Common myeloid progenitor, CD34-positive (primary cell): ENCODE measurements at regions not wholly inside any gene's neighbourhood (a gene's known extent, or its start where the extent isn't known, plus 50 kb on each side); places are given as distances from the start of the nearest gene placed in this dataset.

ENCODE experiments used
- CTCF ChIA-PET: fragments of 350-600 bp; sonication (Branson Sonifier 250); formaldehyde crosslinking; loops from one replicate; lab custom pipeline; 2021; ENCODE audit warnings: antibody characterized with exemption; lab: Charles Lee
- POLR2A ChIA-PET: fragments of 350-600 bp; sonication (Branson Sonifier 250); formaldehyde crosslinking; loops from one replicate; lab custom pipeline; 2021; ENCODE audit warnings: antibody characterized with exemption; lab: Charles Lee
- DNase-seq, 3 donors: peaks; one replicate each; pipeline versions ENCODE4 v3.0.0 to v3.0.0-alpha.2; 2013
- H3K27ac ChIP-seq, 2 experiments: 1 replicate in 1 of 2; 2 replicates in 1 of 2; pipeline ENCODE4 v1.7.0; 2013; ENCODE audit warnings: inconsistent platforms in 2 of 2, low read length in 2 of 2, mild to moderate bottlenecking in 2 of 2, low read depth in 1 of 2, moderate library complexity in 1 of 2; ENCODE audit not compliant: severe bottlenecking in 2 of 2, insufficient read depth in 1 of 2, poor library complexity in 1 of 2
- H3K27me3 ChIP-seq, 5 experiments: replicated peaks in 2 of 5; 1 replicate in 3 of 5; 2 replicates in 2 of 5; pipeline versions ENCODE4 v1.6.1 to v1.7.0; 2013; ENCODE audit warnings: low read length in 4 of 5, mild to moderate bottlenecking in 2 of 5, moderate library complexity in 2 of 5, inconsistent platforms in 1 of 5; ENCODE audit not compliant: insufficient read depth in 5 of 5, control insufficient read depth in 4 of 5
- H3K36me3 ChIP-seq, 4 experiments: 1 replicate in 2 of 4; 2 replicates in 2 of 4; pipeline versions ENCODE4 v1.6.1 to v1.7.0; 2013; ENCODE audit warnings: low read length in 3 of 4, control low read depth in 1 of 4, mild to moderate bottlenecking in 1 of 4; ENCODE audit not compliant: control insufficient read depth in 4 of 4, insufficient read depth in 4 of 4
- H3K4me1 ChIP-seq, 4 experiments: 1 replicate in 3 of 4; 2 replicates in 1 of 4; pipeline versions ENCODE4 v1.6.1 to v1.7.1; 2013; ENCODE audit warnings: low read length in 3 of 4, mild to moderate bottlenecking in 3 of 4, control low read depth in 1 of 4, inconsistent platforms in 1 of 4, moderate library complexity in 1 of 4; ENCODE audit not compliant: control insufficient read depth in 4 of 4, insufficient read depth in 4 of 4; ENCODE audit errors: control extremely low read depth in 1 of 4
- H3K4me3 ChIP-seq, 7 experiments: 1 replicate in 4 of 7; 2 replicates in 3 of 7; pipeline versions ENCODE4 v1.5.1 to v1.7.0; 2013; ENCODE audit warnings: mild to moderate bottlenecking in 7 of 7, low read length in 6 of 7, moderate library complexity in 6 of 7, inconsistent platforms in 2 of 7, low read depth in 2 of 7, control low read depth in 1 of 7; ENCODE audit not compliant: insufficient read depth in 4 of 7, control insufficient read depth in 1 of 7; ENCODE audit errors: extremely low read depth in 1 of 7
- H3K9me3 ChIP-seq, 5 experiments: 1 replicate in 4 of 5; 2 replicates in 1 of 5; pipeline versions ENCODE4 v1.6.1 to v1.7.1; 2013; ENCODE audit warnings: low read length in 4 of 5, mild to moderate bottlenecking in 2 of 5, inconsistent platforms in 1 of 5, low read depth in 1 of 5, moderate library complexity in 1 of 5; ENCODE audit not compliant: control insufficient read depth in 4 of 5, insufficient read depth in 2 of 5; ENCODE audit errors: control extremely low read depth in 1 of 5
- WGBS: methylation state at CpG from one replicate; pipeline ENCODE4 v1.1.5; 2013; ENCODE audit not compliant: insufficient coverage; 5-methylcytosine and 5-hydroxymethylcytosine counted together

- no peaks in the 10 kb centered on the region for H3K4me1 ChIP-seq
- no peaks in the 10 kb centered on the region for H3K36me3 ChIP-seq
- DNase-seq = no peak
- no peaks in the 10 kb centered on the region for H3K9me3 ChIP-seq
- ChIA-PET CTCF (no interaction called here), POLR2A (no interaction called here)
- no peak overlapping the region for H3K27ac ChIP-seq
- no peak overlapping the region for H3K4me3 ChIP-seq
- H3K27me3 ChIP-seq = peaks cover 0 to 3% (median 0%) of the 10 kb centered on the region in 5 experiments
Observed at GRCh38 chr2:162925595-162925994, 87.0 kb upstream of the KCNH7 start.

- DNase-seq = no peak
- H3K36me3 ChIP-seq = no peaks in the 10 kb centered on the region
- WGBS = 100% methylated on average over 1 of the region's 1 CpG
- no peaks in the 10 kb centered on the region for H3K9me3 ChIP-seq
- no peak overlapping the region for H3K4me3 ChIP-seq
- no peak overlapping the region for H3K27ac ChIP-seq
- no peaks in the 10 kb centered on the region for H3K4me1 ChIP-seq
- H3K27me3 ChIP-seq = peaks cover 0 to 3% (median 0%) of the 10 kb centered on the region in 5 experiments
- ChIA-PET POLR2A (no interaction called here), CTCF (no interaction called here)
Observed at GRCh38 chr2:162919111-162919510, 80.5 kb upstream of the KCNH7 start.

GRCh38 chr2:162917626-162918025, 79.1 kb upstream of the KCNH7 start:
- no peak overlapping the region for H3K4me3 ChIP-seq
- no peaks in the 10 kb centered on the region for H3K4me1 ChIP-seq
- H3K27ac ChIP-seq = no peak overlapping the region
- CTCF ChIA-PET = no interaction called here
- WGBS = 8% methylated on average over 2 of the region's 3 CpGs
- POLR2A ChIA-PET = no interaction called here
- H3K27me3 ChIP-seq = no peaks in the 10 kb centered on the region
- DNase-seq = peak in 2 of 3 donors; percentile 0 to 1
- no peaks in the 10 kb centered on the region for H3K9me3 ChIP-seq
- no peaks in the 10 kb centered on the region for H3K36me3 ChIP-seq

- POLR2A ChIA-PET = no interaction called here
- Histone ChIP-seq H3K27ac (no peak overlapping the region), H3K9me3 (no peaks in the 10 kb centered on the region), H3K36me3 (no peaks in the 10 kb centered on the region), H3K4me1 (no peaks in the 10 kb centered on the region), H3K4me3 (no peak overlapping the region), H3K27me3 (no peaks in the 10 kb centered on the region)
- CTCF ChIA-PET = no interaction called here
- WGBS = 95% methylated on average over 17 of the region's 17 CpGs
- DNase-seq = no peak
Observed at GRCh38 chr2:162916286-162916801, 77.8 kb upstream of the KCNH7 start.

- CTCF ChIA-PET = no interaction called here
- Histone ChIP-seq H3K4me1 (no peaks in the 10 kb centered on the region), H3K36me3 (no peaks in the 10 kb centered on the region), H3K4me3 (no peak overlapping the region), H3K27me3 (no peaks in the 10 kb centered on the region), H3K27ac (no peak overlapping the region), H3K9me3 (no peaks in the 10 kb centered on the region)
- WGBS = 100% methylated on average over 2 of the region's 8 CpGs
- POLR2A ChIA-PET = no interaction called here
- DNase-seq = no peak
Observed at GRCh38 chr2:162915858-162916257, 77.3 kb upstream of the KCNH7 start.

- no peak overlapping the region for H3K4me3 ChIP-seq
- H3K27me3 ChIP-seq = no peaks in the 10 kb centered on the region
- no peak for DNase-seq
- WGBS = 100% methylated on average over 2 of the region's 2 CpGs
- ChIA-PET CTCF (no interaction called here), POLR2A (no interaction called here)
- H3K9me3 ChIP-seq = no peaks in the 10 kb centered on the region
- no peaks in the 10 kb centered on the region for H3K4me1 ChIP-seq
- no peak overlapping the region for H3K27ac ChIP-seq
- H3K36me3 ChIP-seq = no peaks in the 10 kb centered on the region
Observed at GRCh38 chr2:162914161-162914560, 75.6 kb upstream of the KCNH7 start.

GRCh38 chr2:162912787-162913186, 74.2 kb upstream of the KCNH7 start:
- ChIA-PET POLR2A (no interaction called here), CTCF (no interaction called here)
- no peaks in the 10 kb centered on the region for H3K27me3 ChIP-seq
- H3K36me3 ChIP-seq = no peaks in the 10 kb centered on the region
- H3K4me3 ChIP-seq = no peak overlapping the region
- H3K4me1 ChIP-seq = no peaks in the 10 kb centered on the region
- 92% methylated on average over 2 of the region's 2 CpGs for WGBS
- no peaks in the 10 kb centered on the region for H3K9me3 ChIP-seq
- no peak for DNase-seq
- no peak overlapping the region for H3K27ac ChIP-seq
